ENCODE measurements at regions not wholly inside any gene's neighbourhood (a gene's known extent, or its start where the extent isn't known, plus 50 kb on each side); places are given as distances from the start of the nearest gene placed in this dataset.

DNA sequence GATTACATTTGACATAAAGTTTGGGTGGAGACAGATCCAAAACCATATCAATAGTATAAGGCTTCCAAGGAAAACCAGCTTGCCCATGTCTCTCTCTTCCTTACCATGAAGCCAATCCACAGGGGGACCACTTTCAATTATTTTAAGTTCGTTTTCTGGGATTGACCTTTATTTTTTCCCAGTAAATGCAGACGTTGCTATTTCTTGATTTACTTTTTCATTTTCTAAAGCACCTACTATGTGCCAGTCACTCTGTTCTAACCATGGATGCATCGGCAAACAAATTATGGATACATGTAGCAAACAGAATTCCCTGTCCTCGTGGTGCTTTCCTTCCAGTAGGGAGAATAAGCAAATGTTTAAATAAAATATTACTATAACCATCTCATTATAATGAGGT lies 65.8 kb upstream of the KCNA1 start:
- Histone ChIP-seq H3K27ac (no peak overlapping the region), H3K9me3 (ENCODE audit: severe bottlenecking) (no peaks in the 10 kb centered on the region), H3K36me3 (no peaks in the 10 kb centered on the region), H3K27me3 (ENCODE audit: insufficient read depth, low read depth, severe bottlenecking) (no peaks in the 10 kb centered on the region), H3K4me3 (ENCODE audit: low read depth, low read length) (no peak overlapping the region)
- TF ChIP-seq, protein P1, sequence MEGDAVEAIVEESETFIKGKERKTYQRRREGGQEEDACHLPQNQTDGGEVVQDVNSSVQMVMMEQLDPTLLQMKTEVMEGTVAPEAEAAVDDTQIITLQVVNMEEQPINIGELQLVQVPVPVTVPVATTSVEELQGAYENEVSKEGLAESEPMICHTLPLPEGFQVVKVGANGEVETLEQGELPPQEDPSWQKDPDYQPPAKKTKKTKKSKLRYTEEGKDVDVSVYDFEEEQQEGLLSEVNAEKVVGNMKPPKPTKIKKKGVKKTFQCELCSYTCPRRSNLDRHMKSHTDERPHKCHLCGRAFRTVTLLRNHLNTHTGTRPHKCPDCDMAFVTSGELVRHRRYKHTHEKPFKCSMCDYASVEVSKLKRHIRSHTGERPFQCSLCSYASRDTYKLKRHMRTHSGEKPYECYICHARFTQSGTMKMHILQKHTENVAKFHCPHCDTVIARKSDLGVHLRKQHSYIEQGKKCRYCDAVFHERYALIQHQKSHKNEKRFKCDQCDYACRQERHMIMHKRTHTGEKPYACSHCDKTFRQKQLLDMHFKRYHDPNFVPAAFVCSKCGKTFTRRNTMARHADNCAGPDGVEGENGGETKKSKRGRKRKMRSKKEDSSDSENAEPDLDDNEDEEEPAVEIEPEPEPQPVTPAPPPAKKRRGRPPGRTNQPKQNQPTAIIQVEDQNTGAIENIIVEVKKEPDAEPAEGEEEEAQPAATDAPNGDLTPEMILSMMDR (IDR thresholded peaks at IDR 0.05; ENCODE audit: low read depth, low read length) = no peak
- no peak for DNase-seq

DNA sequence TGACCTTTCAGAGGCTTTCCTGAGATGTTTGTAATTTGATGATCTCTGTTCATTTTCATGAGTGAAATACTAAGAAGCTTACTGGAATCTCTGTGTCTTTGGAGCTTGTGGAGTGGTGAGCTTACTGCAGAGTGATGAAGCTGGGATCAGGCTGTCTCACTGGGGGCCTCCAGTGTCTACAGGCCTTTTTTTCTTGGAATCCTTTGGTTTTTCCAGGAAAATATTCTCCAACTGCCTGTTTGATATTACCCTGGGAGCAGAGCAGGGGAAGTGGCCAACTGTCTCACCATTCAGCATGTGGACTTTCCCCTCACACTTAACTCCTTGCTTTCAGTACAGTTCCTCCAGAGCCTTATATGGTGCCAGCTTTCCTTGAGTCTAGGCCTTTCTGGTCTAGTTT lies 62.0 kb upstream of the KCNA1 start:
- H3K4me3 ChIP-seq (ENCODE audit: low read depth, low read length) = no peak overlapping the region
- peak; percentile 38 for DNase-seq
- H3K9me3 ChIP-seq (ENCODE audit: severe bottlenecking) = no peaks in the 10 kb centered on the region
- H3K27me3 ChIP-seq (ENCODE audit: insufficient read depth, low read depth, severe bottlenecking) = no peaks in the 10 kb centered on the region
- peak overlapping the region; percentile 55; the same call in 1 of the 2 replicates for H3K27ac ChIP-seq
- TF ChIP-seq, protein P1 (IDR thresholded peaks at IDR 0.05; ENCODE audit: low read depth, low read length) = no peak
- H3K36me3 ChIP-seq = no peaks in the 10 kb centered on the region

DNA sequence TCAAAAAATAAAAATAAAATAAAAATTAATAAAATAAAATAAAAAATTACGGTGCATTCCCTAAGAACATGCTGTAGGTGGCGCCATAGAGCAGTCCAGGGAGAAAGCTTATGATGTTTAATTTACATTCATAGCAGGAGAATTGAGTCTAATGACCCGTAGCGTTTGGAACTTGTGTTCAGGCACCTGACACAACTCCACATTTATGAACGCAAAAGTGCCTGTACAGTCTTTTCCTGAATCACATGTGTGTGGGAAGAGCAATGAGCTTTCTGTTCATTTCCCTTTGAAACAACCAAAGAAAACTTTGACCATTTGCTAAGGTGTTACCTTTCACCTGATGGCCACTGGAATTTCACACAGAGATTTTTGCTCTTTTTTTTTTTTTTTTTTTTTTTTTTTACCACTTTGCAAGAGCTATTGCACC lies 60.6 kb upstream of the KCNA1 start:
- no peaks in the 10 kb centered on the region for H3K9me3 ChIP-seq (ENCODE audit: severe bottlenecking)
- no peaks in the 10 kb centered on the region for H3K36me3 ChIP-seq
- H3K27me3 ChIP-seq (ENCODE audit: insufficient read depth, low read depth, severe bottlenecking) = no peaks in the 10 kb centered on the region
- DNase-seq = no peak
- TF ChIP-seq, protein P1 (IDR thresholded peaks at IDR 0.05; ENCODE audit: low read depth, low read length) = peak; percentile 47
- H3K4me3 ChIP-seq (ENCODE audit: low read depth, low read length) = no peak overlapping the region
- H3K27ac ChIP-seq = no peak overlapping the region

DNA sequence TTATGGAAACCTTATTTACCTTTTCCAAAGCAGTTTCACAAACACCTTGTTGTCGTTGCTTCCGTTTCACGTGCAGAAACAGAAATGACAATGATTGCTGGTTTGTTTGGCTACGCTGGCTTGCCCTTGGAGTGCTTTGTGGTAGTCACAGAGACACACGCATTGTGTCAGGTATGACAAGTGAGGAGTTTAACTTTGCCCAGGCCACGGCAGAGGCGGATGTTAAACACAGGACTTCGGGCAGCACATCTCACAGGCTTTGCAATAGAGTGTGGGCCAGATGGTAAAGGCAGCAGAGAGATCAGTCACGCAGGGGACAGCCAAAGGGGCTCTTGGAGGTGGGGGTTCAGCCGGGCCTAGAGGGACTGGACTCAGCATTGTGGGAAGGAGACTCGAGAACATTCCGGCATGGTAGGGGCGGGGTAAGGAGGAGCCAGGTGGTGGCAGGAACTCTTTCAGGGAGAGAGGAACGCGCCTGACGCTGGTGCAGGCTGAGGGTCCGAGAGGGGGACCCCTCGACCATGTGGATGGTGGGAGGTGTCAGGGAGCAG lies 59.8 kb upstream of the KCNA1 start:
- no peak for DNase-seq
- H3K4me3 ChIP-seq (ENCODE audit: low read depth, low read length) = no peak overlapping the region
- H3K36me3 ChIP-seq = no peaks in the 10 kb centered on the region
- H3K27me3 ChIP-seq (ENCODE audit: insufficient read depth, low read depth, severe bottlenecking) = no peaks in the 10 kb centered on the region
- no peak overlapping the region for H3K27ac ChIP-seq
- no peaks in the 10 kb centered on the region for H3K9me3 ChIP-seq (ENCODE audit: severe bottlenecking)
- TF ChIP-seq, protein P1 (IDR thresholded peaks at IDR 0.05; ENCODE audit: low read depth, low read length) = no peak

DNA sequence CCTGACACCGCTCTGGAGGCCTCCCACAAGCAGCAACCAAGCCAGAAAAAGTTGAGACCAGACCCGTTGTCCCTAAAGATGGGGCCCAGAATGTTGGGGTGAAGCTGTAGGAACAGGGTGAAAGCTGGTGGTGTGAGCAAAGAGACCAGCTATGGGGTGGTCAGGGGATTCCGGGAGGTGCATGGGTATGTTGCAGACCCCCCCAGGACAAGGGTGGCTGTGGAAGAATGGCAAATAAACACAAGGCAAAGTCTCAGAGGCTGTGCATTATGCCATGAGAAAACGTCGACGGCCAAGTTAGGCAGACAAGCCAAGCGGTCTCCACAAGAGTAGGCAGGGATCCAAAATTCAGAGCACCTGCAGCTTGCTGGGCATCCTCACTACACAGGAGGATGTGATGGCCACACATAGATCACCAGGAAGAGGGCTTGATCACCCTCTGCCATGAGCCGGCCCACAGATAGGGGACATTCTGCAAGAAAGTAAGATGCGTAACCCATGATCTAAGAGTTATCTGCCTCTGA lies 58.8 kb upstream of the KCNA1 start:
- TF ChIP-seq, protein P1 (IDR thresholded peaks at IDR 0.05; ENCODE audit: low read depth, low read length) = no peak
- H3K27me3 ChIP-seq (ENCODE audit: insufficient read depth, low read depth, severe bottlenecking) = no peaks in the 10 kb centered on the region
- no peak overlapping the region for H3K4me3 ChIP-seq (ENCODE audit: low read depth, low read length)
- DNase-seq = no peak
- no peaks in the 10 kb centered on the region for H3K36me3 ChIP-seq
- H3K27ac ChIP-seq = no peak overlapping the region
- no peaks in the 10 kb centered on the region for H3K9me3 ChIP-seq (ENCODE audit: severe bottlenecking)

DNA sequence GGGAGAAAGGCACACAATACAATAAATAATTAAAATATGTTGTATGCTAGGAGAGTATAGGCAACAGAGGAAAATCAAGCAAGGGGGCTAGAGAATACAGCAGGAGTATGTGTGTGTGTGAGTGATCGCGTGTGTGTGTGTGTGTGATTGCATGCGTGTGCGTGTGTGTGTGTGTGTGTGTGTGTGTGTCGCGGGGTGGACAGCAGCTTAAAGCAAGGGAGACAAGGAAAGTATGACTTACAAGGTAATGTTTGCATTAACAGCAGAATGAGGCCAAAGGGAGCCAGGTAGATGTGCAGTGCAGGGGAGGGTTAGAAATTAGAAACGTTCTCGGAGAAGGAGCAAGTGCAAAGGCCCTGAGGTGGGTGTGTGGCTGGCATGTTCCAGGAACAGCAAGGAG lies 57.4 kb upstream of the KCNA1 start:
- H3K9me3 ChIP-seq (ENCODE audit: severe bottlenecking) = no peaks in the 10 kb centered on the region
- DNase-seq = no peak
- peaks cover 5% of the 10 kb centered on the region for H3K27me3 ChIP-seq (ENCODE audit: insufficient read depth, low read depth, severe bottlenecking)
- no peak overlapping the region for H3K27ac ChIP-seq
- TF ChIP-seq, protein P1 (IDR thresholded peaks at IDR 0.05; ENCODE audit: low read depth, low read length) = no peak
- H3K36me3 ChIP-seq = no peaks in the 10 kb centered on the region
- no peak overlapping the region for H3K4me3 ChIP-seq (ENCODE audit: low read depth, low read length)

Data from WERI-Rb-1 (cell line).